ENCODE measurements at regions not wholly inside any gene's neighbourhood (a gene's known extent, or its start where the extent isn't known, plus 50 kb on each side); places are given as distances from the start of the nearest gene placed in this dataset.
"Not testable (repeated sequence)": the region's sequence is repeated elsewhere in the genome, so short reads cannot be mapped to it uniquely, and the experiment has no call there.

DNA sequence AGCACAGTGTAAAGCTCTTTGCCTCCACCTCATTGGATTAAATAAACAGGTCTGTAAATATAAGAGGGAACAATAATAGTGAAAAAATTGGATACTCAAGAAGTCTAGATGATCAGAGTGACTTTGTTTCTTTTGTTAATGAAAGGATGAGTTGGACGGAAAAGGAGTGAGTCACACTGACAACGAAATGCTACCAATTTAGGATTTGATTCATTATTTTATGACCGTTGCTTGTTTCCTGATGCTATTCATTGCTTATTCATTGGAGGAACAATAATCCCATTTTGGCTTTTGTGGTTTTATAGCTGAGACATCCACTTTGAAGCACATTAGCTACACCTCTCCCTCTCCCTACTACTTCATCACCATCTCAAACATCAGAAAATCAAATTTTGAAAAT lies 74.4 kb upstream of the DYNLT3 start:
- no peak overlapping the region for H3K27ac ChIP-seq (ENCODE audit: low read depth in 1 of 2, low read length in 2 of 2)
- peaks cover 0 to 13% (median 3%) of the 10 kb centered on the region in 4 donors for H3K9me3 ChIP-seq (ENCODE audit: control insufficient read depth in 4 of 4, low read length in 3 of 4)
- H3K4me1 ChIP-seq (ENCODE audit: control insufficient read depth in 4 of 4, insufficient read depth in 4 of 4, low read length in 3 of 4), result no peaks in the 10 kb centered on the region
- H3K27me3 ChIP-seq (ENCODE audit: control insufficient read depth in 4 of 4, insufficient read depth in 4 of 4, low read length in 3 of 4), result no peaks in the 10 kb centered on the region
- TF ChIP-seq SP1 (IDR thresholded peaks at IDR 0.05) (no peak), GABPA (IDR thresholded peaks at IDR 0.05 in 1 of 2, conservative IDR thresholded peaks at IDR 0.05 in 1 of 2) (no peak), RXRA (IDR thresholded peaks at IDR 0.05) (no peak), FOXA1 (IDR thresholded peaks at IDR 0.05) (no peak), NR2F2 (IDR thresholded peaks at IDR 0.05) (no peak), TAF1 (conservative IDR thresholded peaks at IDR 0.05) (no peak), HNF4A (conservative IDR thresholded peaks at IDR 0.05) (no peak), FOXA2 (IDR thresholded peaks at IDR 0.05) (no peak), YY1 (IDR thresholded peaks at IDR 0.05) (no peak), JUND (IDR thresholded peaks at IDR 0.05) (no peak)
- TF ChIP-seq, protein P1, sequence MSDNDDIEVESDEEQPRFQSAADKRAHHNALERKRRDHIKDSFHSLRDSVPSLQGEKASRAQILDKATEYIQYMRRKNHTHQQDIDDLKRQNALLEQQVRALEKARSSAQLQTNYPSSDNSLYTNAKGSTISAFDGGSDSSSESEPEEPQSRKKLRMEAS (IDR thresholded peaks at IDR 0.05), result no peak
- TF ChIP-seq, protein P2, sequence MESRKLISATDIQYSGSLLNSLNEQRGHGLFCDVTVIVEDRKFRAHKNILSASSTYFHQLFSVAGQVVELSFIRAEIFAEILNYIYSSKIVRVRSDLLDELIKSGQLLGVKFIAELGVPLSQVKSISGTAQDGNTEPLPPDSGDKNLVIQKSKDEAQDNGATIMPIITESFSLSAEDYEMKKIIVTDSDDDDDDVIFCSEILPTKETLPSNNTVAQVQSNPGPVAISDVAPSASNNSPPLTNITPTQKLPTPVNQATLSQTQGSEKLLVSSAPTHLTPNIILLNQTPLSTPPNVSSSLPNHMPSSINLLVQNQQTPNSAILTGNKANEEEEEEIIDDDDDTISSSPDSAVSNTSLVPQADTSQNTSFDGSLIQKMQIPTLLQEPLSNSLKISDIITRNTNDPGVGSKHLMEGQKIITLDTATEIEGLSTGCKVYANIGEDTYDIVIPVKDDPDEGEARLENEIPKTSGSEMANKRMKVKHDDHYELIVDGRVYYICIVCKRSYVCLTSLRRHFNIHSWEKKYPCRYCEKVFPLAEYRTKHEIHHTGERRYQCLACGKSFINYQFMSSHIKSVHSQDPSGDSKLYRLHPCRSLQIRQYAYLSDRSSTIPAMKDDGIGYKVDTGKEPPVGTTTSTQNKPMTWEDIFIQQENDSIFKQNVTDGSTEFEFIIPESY (IDR thresholded peaks at IDR 0.05), result no peak
- TF ChIP-seq, protein P3, sequence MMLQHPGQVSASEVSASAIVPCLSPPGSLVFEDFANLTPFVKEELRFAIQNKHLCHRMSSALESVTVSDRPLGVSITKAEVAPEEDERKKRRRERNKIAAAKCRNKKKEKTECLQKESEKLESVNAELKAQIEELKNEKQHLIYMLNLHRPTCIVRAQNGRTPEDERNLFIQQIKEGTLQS (IDR thresholded peaks at IDR 0.05), result no peak
- H3K36me3 ChIP-seq (ENCODE audit: control insufficient read depth in 4 of 4, insufficient read depth in 3 of 4, low read depth in 1 of 4, low read length in 3 of 4), result no peaks in the 10 kb centered on the region
- WGBS, result 71% methylated on average over 3 of the region's 3 CpGs
- no peak for DNase-seq (ENCODE audit: low spot score)
- no peak overlapping the region for H3K9ac ChIP-seq (ENCODE audit: low read depth in 1 of 2, low read length in 2 of 2)
- no peak overlapping the region for H3K4me3 ChIP-seq (ENCODE audit: low read depth in 1 of 3, low read length in 3 of 3)

DNA sequence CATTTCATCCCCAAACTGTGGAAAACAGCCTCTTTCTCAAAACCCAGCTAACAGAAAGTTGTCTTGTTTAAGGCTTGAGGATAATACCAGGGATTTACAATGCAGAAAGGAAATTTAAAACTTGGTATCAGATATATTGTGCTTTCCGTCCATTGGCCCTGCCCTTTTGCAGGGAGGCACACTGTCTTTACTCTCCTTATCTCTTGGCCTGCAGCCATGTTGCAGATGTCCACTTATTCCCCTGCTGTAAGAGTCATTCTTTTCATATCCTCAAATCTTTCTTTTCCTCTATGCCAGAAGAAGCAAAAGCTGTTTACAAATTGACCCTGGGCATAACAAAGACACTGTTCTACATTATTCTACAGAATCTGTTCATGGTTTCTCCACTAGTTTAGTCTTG lies 75.6 kb upstream of the DYNLT3 start:
- no peak for DNase-seq (ENCODE audit: low spot score)
- no peaks in the 10 kb centered on the region for H3K4me1 ChIP-seq (ENCODE audit: control insufficient read depth in 4 of 4, insufficient read depth in 4 of 4, low read length in 3 of 4)
- no peak overlapping the region for H3K9ac ChIP-seq (ENCODE audit: low read depth in 1 of 2, low read length in 2 of 2)
- H3K9me3 ChIP-seq (ENCODE audit: control insufficient read depth in 4 of 4, low read length in 3 of 4), result peaks cover 0 to 13% (median 3%) of the 10 kb centered on the region in 4 donors
- no peak overlapping the region for H3K4me3 ChIP-seq (ENCODE audit: low read depth in 1 of 3, low read length in 3 of 3)
- 26% methylated on average over 1 of the region's 1 CpG for WGBS
- H3K36me3 ChIP-seq (ENCODE audit: control insufficient read depth in 4 of 4, insufficient read depth in 3 of 4, low read depth in 1 of 4, low read length in 3 of 4), result no peaks in the 10 kb centered on the region
- no peak overlapping the region for H3K27ac ChIP-seq (ENCODE audit: low read depth in 1 of 2, low read length in 2 of 2)
- peak in 1 of 2 donors; percentile 35 for TF ChIP-seq RAD21 (IDR thresholded peaks at IDR 0.05)
- no peak for TF ChIP-seq TAF1 (conservative IDR thresholded peaks at IDR 0.05)
- no peaks in the 10 kb centered on the region for H3K27me3 ChIP-seq (ENCODE audit: control insufficient read depth in 4 of 4, insufficient read depth in 4 of 4, low read length in 3 of 4)

DNA sequence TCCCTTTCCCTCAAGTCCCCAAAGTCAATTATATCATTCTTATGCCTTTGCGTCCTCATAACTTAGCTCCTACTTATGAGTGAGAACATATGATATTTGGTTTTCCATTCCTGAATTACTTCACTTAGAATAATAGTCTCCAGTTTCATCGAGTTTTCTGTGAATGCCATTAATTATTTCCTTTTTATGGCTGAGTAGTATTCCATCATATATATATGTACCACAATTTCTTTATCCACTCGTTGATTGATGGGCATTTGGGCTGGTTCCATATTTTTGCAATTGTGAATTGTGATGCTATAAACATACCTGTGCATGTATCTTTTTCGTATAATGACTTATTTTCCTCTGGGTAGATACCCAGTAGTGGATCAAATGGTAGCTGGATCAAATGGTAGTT lies 78.4 kb upstream of the DYNLT3 start:
- H3K36me3 ChIP-seq (ENCODE audit: control insufficient read depth in 4 of 4, insufficient read depth in 3 of 4, low read depth in 1 of 4, low read length in 3 of 4); H3K9me3 ChIP-seq (ENCODE audit: control insufficient read depth in 4 of 4, low read length in 3 of 4); H3K4me3 ChIP-seq (ENCODE audit: low read depth in 1 of 3, low read length in 3 of 3); H3K27me3 ChIP-seq (ENCODE audit: control insufficient read depth in 4 of 4, insufficient read depth in 4 of 4, low read length in 3 of 4); H3K9ac ChIP-seq (ENCODE audit: low read depth in 1 of 2, low read length in 2 of 2); DNase-seq (ENCODE audit: low spot score); H3K27ac ChIP-seq (ENCODE audit: low read depth in 1 of 2, low read length in 2 of 2); H3K4me1 ChIP-seq (ENCODE audit: control insufficient read depth in 4 of 4, insufficient read depth in 4 of 4, low read length in 3 of 4): not testable (repeated sequence)
- WGBS, result 90% methylated on average over 4 of the region's 4 CpGs

DNA sequence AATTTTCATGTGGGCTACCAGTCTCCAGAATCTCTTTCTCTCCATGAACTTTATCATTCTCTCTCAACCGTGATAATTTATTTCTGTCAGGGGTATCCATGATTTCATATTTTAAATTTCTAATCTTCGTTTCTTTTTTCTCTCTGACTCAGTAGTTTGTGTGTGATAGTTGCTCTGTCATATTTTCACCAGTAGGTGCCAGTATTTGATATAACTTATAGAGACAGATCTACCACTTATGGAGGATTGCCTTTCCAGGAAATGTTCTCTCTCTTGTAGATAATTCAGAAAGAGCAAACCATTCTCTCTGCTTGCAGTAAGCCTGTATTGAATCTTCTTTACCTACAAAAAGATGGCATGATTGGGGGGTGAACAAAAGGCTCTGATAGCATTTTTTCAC lies 79.3 kb upstream of the DYNLT3 start:
- H3K36me3 ChIP-seq (ENCODE audit: control insufficient read depth in 4 of 4, insufficient read depth in 3 of 4, low read depth in 1 of 4, low read length in 3 of 4), result no peaks in the 10 kb centered on the region
- WGBS, result 3% methylated on average over 2 of the region's 2 CpGs
- no peak overlapping the region for H3K27ac ChIP-seq (ENCODE audit: low read depth in 1 of 2, low read length in 2 of 2)
- no peak overlapping the region for H3K4me3 ChIP-seq (ENCODE audit: low read depth in 1 of 3, low read length in 3 of 3)
- no peaks in the 10 kb centered on the region for H3K4me1 ChIP-seq (ENCODE audit: control insufficient read depth in 4 of 4, insufficient read depth in 4 of 4, low read length in 3 of 4)
- H3K9ac ChIP-seq (ENCODE audit: low read depth in 1 of 2, low read length in 2 of 2), result no peak overlapping the region
- peaks cover 0 to 3% (median 0%) of the 10 kb centered on the region in 4 donors for H3K9me3 ChIP-seq (ENCODE audit: control insufficient read depth in 4 of 4, low read length in 3 of 4)
- no peak for DNase-seq (ENCODE audit: low spot score)
- no peaks in the 10 kb centered on the region for H3K27me3 ChIP-seq (ENCODE audit: control insufficient read depth in 4 of 4, insufficient read depth in 4 of 4, low read length in 3 of 4)
- no peak for TF ChIP-seq YY1 (IDR thresholded peaks at IDR 0.05)
- TF ChIP-seq HNF4A (conservative IDR thresholded peaks at IDR 0.05), result no peak
- no peak for TF ChIP-seq NR2F2 (IDR thresholded peaks at IDR 0.05)
- no peak for TF ChIP-seq GABPA (IDR thresholded peaks at IDR 0.05 in 1 of 2, conservative IDR thresholded peaks at IDR 0.05 in 1 of 2)
- TF ChIP-seq, protein P1 (IDR thresholded peaks at IDR 0.05), result no peak
- no peak for TF ChIP-seq HNF4G (IDR thresholded peaks at IDR 0.05)
- peak; percentile 82 to 85 for TF ChIP-seq RAD21 (IDR thresholded peaks at IDR 0.05)
- TF ChIP-seq FOXA2 (IDR thresholded peaks at IDR 0.05), result no peak
- TF ChIP-seq, protein P4, sequence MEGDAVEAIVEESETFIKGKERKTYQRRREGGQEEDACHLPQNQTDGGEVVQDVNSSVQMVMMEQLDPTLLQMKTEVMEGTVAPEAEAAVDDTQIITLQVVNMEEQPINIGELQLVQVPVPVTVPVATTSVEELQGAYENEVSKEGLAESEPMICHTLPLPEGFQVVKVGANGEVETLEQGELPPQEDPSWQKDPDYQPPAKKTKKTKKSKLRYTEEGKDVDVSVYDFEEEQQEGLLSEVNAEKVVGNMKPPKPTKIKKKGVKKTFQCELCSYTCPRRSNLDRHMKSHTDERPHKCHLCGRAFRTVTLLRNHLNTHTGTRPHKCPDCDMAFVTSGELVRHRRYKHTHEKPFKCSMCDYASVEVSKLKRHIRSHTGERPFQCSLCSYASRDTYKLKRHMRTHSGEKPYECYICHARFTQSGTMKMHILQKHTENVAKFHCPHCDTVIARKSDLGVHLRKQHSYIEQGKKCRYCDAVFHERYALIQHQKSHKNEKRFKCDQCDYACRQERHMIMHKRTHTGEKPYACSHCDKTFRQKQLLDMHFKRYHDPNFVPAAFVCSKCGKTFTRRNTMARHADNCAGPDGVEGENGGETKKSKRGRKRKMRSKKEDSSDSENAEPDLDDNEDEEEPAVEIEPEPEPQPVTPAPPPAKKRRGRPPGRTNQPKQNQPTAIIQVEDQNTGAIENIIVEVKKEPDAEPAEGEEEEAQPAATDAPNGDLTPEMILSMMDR (IDR thresholded peaks at IDR 0.05; ENCODE audit: low read depth, low read length, missing input control), result peak; percentile 57
